Astrocyte of the cerebellum (primary cell): ENCODE measurements at regions not wholly inside any gene's neighbourhood (a gene's known extent, or its start where the extent isn't known, plus 50 kb on each side); places are given as distances from the start of the nearest gene placed in this dataset.

Experiments used
- DNase-seq: peaks from one replicate; pipeline ENCODE4 v3.0.0-alpha.2; 2011; ENCODE audit warnings: low read depth
- H3K4me3 ChIP-seq: 2 replicates; pipeline ENCODE4 v1.5.1; 2011; ENCODE audit warnings: mild to moderate bottlenecking, low read depth, low read length, moderate library complexity
- CTCF ChIP-seq: IDR thresholded peaks from 2 replicates; pipeline ENCODE4 v1.5.1; 2012; ENCODE audit warnings: low read length, low read depth, moderate library complexity, mild to moderate bottlenecking; ENCODE audit errors: missing control alignments
- in situ Hi-C: cut with HindIII; loops from 2 replicates; pipeline ENCODE4 v1.10.0; 2017; ENCODE audit warnings: low sequenced_read_pairs

- no peak for TF ChIP-seq CTCF
- DNase-seq = no peak
- in situ Hi-C loops = no loop called here
- no peak overlapping the region for H3K4me3 ChIP-seq
Observed at GRCh38 chr3:20327889-20328288, 141.9 kb upstream of the SGO1 start.

- in situ Hi-C loops = no loop called here
- no peak overlapping the region for H3K4me3 ChIP-seq
- no peak for TF ChIP-seq CTCF
- DNase-seq = no peak
Observed at GRCh38 chr3:20326541-20326940, 140.5 kb upstream of the SGO1 start.

- no peak overlapping the region for H3K4me3 ChIP-seq
- in situ Hi-C loops = no loop called here
- DNase-seq = no peak
- TF ChIP-seq CTCF = no peak
Observed at GRCh38 chr3:20325563-20325962, 139.6 kb upstream of the SGO1 start.

GRCh38 chr3:20324664-20325478 lies 138.9 kb upstream of the SGO1 start:
- no peak for TF ChIP-seq CTCF
- in situ Hi-C loops = no loop called here
- no peak for DNase-seq
- H3K4me3 ChIP-seq = no peak overlapping the region

GRCh38 chr3:20323307-20323927 lies 137.4 kb upstream of the SGO1 start:
- no peak for DNase-seq
- no peak for TF ChIP-seq CTCF
- no peak overlapping the region for H3K4me3 ChIP-seq
- in situ Hi-C loops = no loop called here

GRCh38 chr3:20322085-20322484 lies 136.1 kb upstream of the SGO1 start:
- in situ Hi-C loops = no loop called here
- no peak for TF ChIP-seq CTCF
- DNase-seq = no peak

More at GRCh38 chr3:20322085-20322484, 136.1 kb upstream of the SGO1 start:
- no peak overlapping the region for H3K4me3 ChIP-seq
